Astrocyte of the spinal cord (primary cell): ENCODE measurements at regions not wholly inside any gene's neighbourhood (a gene's known extent, or its start where the extent isn't known, plus 50 kb on each side); places are given as distances from the start of the nearest gene placed in this dataset.
"Not testable (repeated sequence)": the region's sequence is repeated elsewhere in the genome, so short reads cannot be mapped to it uniquely, and the experiment has no call there.

ENCODE experiments used
- DNase-seq: peaks from one replicate; pipeline ENCODE4 v3.0.0; 2011; ENCODE audit warnings: low read depth, low spot score
- H3K4me3 ChIP-seq: 2 replicates; pipeline ENCODE4 v1.5.1; 2011; ENCODE audit warnings: low read depth, mild to moderate bottlenecking, low read length, moderate library complexity
- CTCF ChIP-seq: IDR thresholded peaks from 2 replicates; pipeline ENCODE4 v1.5.1; 2012; ENCODE audit warnings: low read depth, mild to moderate bottlenecking, low read length, inconsistent platforms
- in situ Hi-C: cut with HindIII; loops from 2 replicates; pipeline ENCODE4 v1.10.0; 2017; ENCODE audit warnings: low sequenced_read_pairs

GRCh38 chr16:5758281-5758680, 660.7 kb upstream of the EEF2KMT start:
- TF ChIP-seq CTCF: no peak
- DNase-seq: no peak
- H3K4me3 ChIP-seq: no peak overlapping the region
- in situ Hi-C loops: no loop called here

GRCh38 chr16:5756969-5757368, 659.4 kb upstream of the EEF2KMT start:
- H3K4me3 ChIP-seq: no peak overlapping the region
- TF ChIP-seq CTCF: no peak
- DNase-seq: no peak
- in situ Hi-C loops: no loop called here

GRCh38 chr16:5753381-5753780, 655.8 kb upstream of the EEF2KMT start:
- TF ChIP-seq CTCF: no peak
- H3K4me3 ChIP-seq: no peak overlapping the region
- in situ Hi-C loops: no loop called here
- no peak for DNase-seq

- no peak for TF ChIP-seq CTCF
- in situ Hi-C loops: no loop called here
- DNase-seq: no peak
- no peak overlapping the region for H3K4me3 ChIP-seq
These were observed 653.6 kb upstream of the EEF2KMT start for GRCh38 chr16:5751216-5751615.

- in situ Hi-C loops, H3K4me3 ChIP-seq, DNase-seq: not testable (repeated sequence)
These were observed 652.8 kb upstream of the EEF2KMT start for GRCh38 chr16:5750439-5750838.

GRCh38 chr16:5738586-5738985, 641.0 kb upstream of the EEF2KMT start:
- DNase-seq: no peak
- no peak for TF ChIP-seq CTCF
- in situ Hi-C loops: no loop called here

GRCh38 chr16:5736209-5736930, 638.8 kb upstream of the EEF2KMT start:
- no peak for DNase-seq
- in situ Hi-C loops: no loop called here
- no peak for TF ChIP-seq CTCF
- H3K4me3 ChIP-seq: no peak overlapping the region

More at GRCh38 chr16:5738586-5738985, 641.0 kb upstream of the EEF2KMT start:
- no peak overlapping the region for H3K4me3 ChIP-seq
